Right lobe of liver (tissue), 6 donors: ENCODE measurements at regions not wholly inside any gene's neighbourhood (a gene's known extent, or its start where the extent isn't known, plus 50 kb on each side); places are given as distances from the start of the nearest gene placed in this dataset.

ENCODE experiments used
- ATAC-seq, 4 donors: fragments of 200-7000 bp; cut with Tn5 transposase; one replicate each; pipeline ENCODE4 v1.9.1; 2020; ENCODE audit warnings: mild to moderate bottlenecking in 4 of 4, moderate library complexity in 4 of 4
- DNase-seq, 3 donors: peaks; one replicate each; pipeline ENCODE4 v3.0.0-alpha.2; 2020
- H3K27ac ChIP-seq, 3 donors: fragments of 200-600 bp; one replicate each; pipeline ENCODE4 v1.8.0; 2022
- H3K27me3 ChIP-seq, 2 donors: fragments of 200-600 bp; one replicate each; pipeline ENCODE4 v1.8.0; 2022
- H3K36me3 ChIP-seq, 4 donors: fragments of 200-600 bp; sonication (generic) in 1 of 4; one replicate each; pipeline versions ENCODE4 v1.5.1 to v1.8.0; 2017 to 2022; ENCODE audit warnings: control low read depth in 1 of 4
- H3K4me1 ChIP-seq, 4 donors: fragments of 200-600 bp; sonication (generic) in 1 of 4; one replicate each; pipeline versions ENCODE4 v1.5.1 to v1.8.0; 2017 to 2022; ENCODE audit warnings: control low read depth in 1 of 4
- H3K4me3 ChIP-seq, 3 donors: fragments of 200-600 bp; one replicate each; pipeline ENCODE4 v1.8.0; 2022
- H3K9me3 ChIP-seq, 4 donors: fragments of 200-600 bp; sonication (generic) in 1 of 4; one replicate each; pipeline versions ENCODE4 v1.5.1 to v1.8.0; 2017 to 2022; ENCODE audit warnings: control low read depth in 1 of 4
- CTCF ChIP-seq, 4 donors: fragments of 200-600 bp in 3 of 4; fragments of 450-650 bp in 1 of 4; IDR thresholded peaks; one replicate each; pipeline versions ENCODE4 v1.5.1 to v1.8.0; 2016 to 2022; ENCODE audit warnings: antibody characterized with exemption in 4 of 4, mild to moderate bottlenecking in 2 of 4
- POLR2A ChIP-seq: fragments of 450-650 bp; IDR thresholded peaks from one replicate; pipeline ENCODE4 v1.6.1; 2017; ENCODE audit warnings: antibody characterized with exemption, mild to moderate bottlenecking
- WGBS: methylation state at CpG from one replicate; pipeline ENCODE4 v1.1.6; 2018; ENCODE audit warnings: low coverage, low lambda C conversion rate; ENCODE audit not compliant: insufficient coverage; ENCODE audit errors: missing lambda C conversion rate; 5-methylcytosine and 5-hydroxymethylcytosine counted together
- intact Hi-C, 2 donors: fragments of 100-400 bp; cut with DNase I; formaldehyde crosslinking; loops; one replicate each; pipeline versions ENCODE4 v1.11.2 to v1.14.1; 2022
- donor health status: DM: no; HTN: yes; CAD: no.
- donor health status: DM: no; HTN: no; CAD: no.
- donor health status: DM: no; HTN: no; CAD: no.
- donor health status: DM: no; HTN: yes; CAD: no.
- donor health status: DM: no; HTN: yes; CAD: no.

GRCh38 chr13:73248154-73248553 lies 189.3 kb downstream of the KLF5 start:
- DNase-seq (no peak), ATAC-seq (no peak)
- Histone ChIP-seq H3K36me3 (no peaks in the 10 kb centered on the region), H3K9me3 (no peaks in the 10 kb centered on the region), H3K27ac (no peak overlapping the region), H3K27me3 (no peaks in the 10 kb centered on the region), H3K4me3 (no peak overlapping the region), H3K4me1 (no peaks in the 10 kb centered on the region)
- WGBS = 88% methylated on average over 3 of the region's 3 CpGs
- TF ChIP-seq CTCF (IDR thresholded peaks at IDR 0.05) (no peak), POLR2A (no peak)
- intact Hi-C loops = no loop called here

GRCh38 chr13:73245246-73245645 lies 186.4 kb downstream of the KLF5 start:
- DNase-seq (no peak), ATAC-seq (no peak)
- H3K27ac ChIP-seq = no peak overlapping the region
- no peak for TF ChIP-seq POLR2A
- TF ChIP-seq CTCF (IDR thresholded peaks at IDR 0.05) = no peak
- H3K9me3 ChIP-seq = no peaks in the 10 kb centered on the region
- no peak overlapping the region for H3K4me3 ChIP-seq
- no peaks in the 10 kb centered on the region for H3K36me3 ChIP-seq
- no peaks in the 10 kb centered on the region for H3K4me1 ChIP-seq
- no peaks in the 10 kb centered on the region for H3K27me3 ChIP-seq
- 89% methylated on average over 6 of the region's 6 CpGs for WGBS
- intact Hi-C loops = no loop called here

GRCh38 chr13:73244467-73244866 lies 185.7 kb downstream of the KLF5 start:
- no peaks in the 10 kb centered on the region for H3K36me3 ChIP-seq
- no peaks in the 10 kb centered on the region for H3K9me3 ChIP-seq
- 68% methylated on average over 3 of the region's 4 CpGs for WGBS
- H3K27me3 ChIP-seq = no peaks in the 10 kb centered on the region
- DNase-seq (no peak), ATAC-seq (no peak)
- no peak for TF ChIP-seq POLR2A
- TF ChIP-seq CTCF (IDR thresholded peaks at IDR 0.05) = no peak
- H3K27ac ChIP-seq = no peak overlapping the region
- H3K4me1 ChIP-seq = no peaks in the 10 kb centered on the region
- no peak overlapping the region for H3K4me3 ChIP-seq
- intact Hi-C loops = no loop called here

GRCh38 chr13:73242515-73243015 lies 183.8 kb downstream of the KLF5 start:
- Histone ChIP-seq H3K27ac (no peak overlapping the region), H3K27me3 (no peaks in the 10 kb centered on the region), H3K4me3 (no peak overlapping the region), H3K9me3 (no peaks in the 10 kb centered on the region), H3K4me1 (no peaks in the 10 kb centered on the region), H3K36me3 (no peaks in the 10 kb centered on the region)
- TF ChIP-seq POLR2A (no peak), CTCF (IDR thresholded peaks at IDR 0.05) (no peak)
- ATAC-seq = no peak
- WGBS = no CpG with 5 or more reads among the region's 2 CpGs
- intact Hi-C loops = no loop called here
- no peak for DNase-seq

GRCh38 chr13:73240193-73240592 lies 181.4 kb downstream of the KLF5 start:
- Histone ChIP-seq H3K9me3 (no peaks in the 10 kb centered on the region), H3K27me3 (no peaks in the 10 kb centered on the region), H3K4me1 (no peaks in the 10 kb centered on the region), H3K27ac (no peak overlapping the region), H3K36me3 (no peaks in the 10 kb centered on the region), H3K4me3 (no peak overlapping the region)
- DNase-seq (no peak), ATAC-seq (no peak)
- TF ChIP-seq POLR2A = no peak
- no peak for TF ChIP-seq CTCF (IDR thresholded peaks at IDR 0.05)
- WGBS = 67% methylated on average over 1 of the region's 1 CpG
- intact Hi-C loops = no loop called here
